RKO (cell line): ENCODE measurements at regions not wholly inside any gene's neighbourhood (a gene's known extent, or its start where the extent isn't known, plus 50 kb on each side); places are given as distances from the start of the nearest gene placed in this dataset.

Source experiments
- DNase-seq: peaks from one replicate; pipeline ENCODE4 v3.0.0-alpha.2; 2016; ENCODE audit warnings: low spot score

DNA sequence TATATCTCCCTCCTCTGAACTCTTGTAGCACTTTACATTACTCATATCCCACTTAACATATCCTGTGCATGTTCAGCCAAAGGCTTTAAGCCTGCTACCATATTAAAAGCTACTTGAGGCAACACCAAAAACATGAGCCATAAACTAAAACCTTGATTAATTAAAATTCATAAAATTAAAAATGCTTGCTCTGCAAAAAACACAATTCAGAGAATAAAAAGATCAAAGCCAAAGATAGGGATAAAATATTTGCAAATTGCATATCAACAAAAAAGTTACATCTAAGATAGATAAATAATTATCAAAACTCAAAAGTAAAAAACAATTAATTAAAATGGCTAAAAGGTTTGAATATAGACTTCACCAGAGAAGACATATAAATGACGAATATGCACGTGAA is 495.4 kb upstream of the PIK3C3 start:
- no peak for DNase-seq

DNA sequence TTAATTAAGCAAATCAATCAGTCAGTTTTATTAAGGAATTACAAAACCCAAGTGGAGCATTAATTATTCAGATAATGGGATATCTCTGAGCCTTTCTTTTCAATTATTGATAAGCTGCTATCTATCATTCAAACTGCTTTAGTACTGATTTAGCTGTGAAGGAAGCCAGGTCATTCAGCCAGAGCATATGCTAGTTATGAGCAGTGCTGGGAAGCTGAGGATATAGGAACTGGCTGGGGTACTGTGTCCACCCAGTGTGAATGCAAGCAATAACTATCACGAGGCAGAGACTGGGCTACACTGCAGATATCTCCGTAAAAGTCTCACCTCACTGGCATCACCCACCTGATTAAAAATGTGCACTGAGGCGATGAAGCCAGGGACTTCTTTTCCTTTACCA is 496.7 kb upstream of the PIK3C3 start:
- DNase-seq: no peak

DNA sequence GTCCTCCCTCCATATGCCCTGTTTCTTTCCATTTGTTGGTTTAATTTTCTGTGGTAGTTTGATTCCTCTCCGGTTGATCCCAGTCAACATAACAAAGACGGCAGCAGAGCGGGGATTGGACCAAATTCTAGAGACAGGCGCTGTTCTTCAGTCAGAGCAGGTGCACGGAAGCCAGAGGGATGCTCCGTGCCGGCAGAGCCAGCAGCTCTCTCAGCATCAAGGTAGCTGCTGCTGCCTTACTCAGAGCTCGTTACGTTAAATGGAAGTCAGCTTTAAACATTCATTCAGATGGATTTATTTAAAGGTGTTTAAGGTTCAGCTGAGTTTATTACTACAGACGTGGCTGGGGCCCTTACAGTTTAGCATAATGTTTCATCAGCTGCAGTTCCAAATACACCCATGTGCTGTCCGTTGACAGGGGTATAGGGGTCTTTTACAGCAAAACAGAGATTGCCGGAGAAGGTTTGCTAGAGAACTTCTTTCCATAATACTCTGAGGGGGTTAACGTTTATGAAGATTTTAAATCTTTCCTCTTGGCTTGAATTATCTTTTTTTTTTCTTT is 497.2 kb upstream of the PIK3C3 start:
- no peak for DNase-seq

DNA sequence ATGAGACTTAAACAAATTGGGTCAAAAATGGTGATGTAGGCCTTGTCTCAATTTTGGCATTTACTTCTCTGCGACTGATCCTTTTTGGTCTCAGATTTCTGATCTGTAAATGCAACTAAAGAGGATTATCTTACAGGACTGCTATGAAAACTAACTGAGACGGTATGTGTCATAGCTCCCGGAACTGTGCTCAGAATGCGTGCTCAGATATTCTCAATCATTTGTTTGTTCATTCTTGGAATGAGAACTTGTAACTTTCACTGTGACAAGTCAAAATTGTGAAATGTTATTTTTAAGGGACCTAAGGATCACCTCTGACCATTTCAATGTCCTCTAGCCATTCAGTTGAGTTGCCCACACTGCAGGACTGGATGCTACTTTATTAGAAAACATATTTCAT is 498.2 kb upstream of the PIK3C3 start:
- DNase-seq: no peak

DNA sequence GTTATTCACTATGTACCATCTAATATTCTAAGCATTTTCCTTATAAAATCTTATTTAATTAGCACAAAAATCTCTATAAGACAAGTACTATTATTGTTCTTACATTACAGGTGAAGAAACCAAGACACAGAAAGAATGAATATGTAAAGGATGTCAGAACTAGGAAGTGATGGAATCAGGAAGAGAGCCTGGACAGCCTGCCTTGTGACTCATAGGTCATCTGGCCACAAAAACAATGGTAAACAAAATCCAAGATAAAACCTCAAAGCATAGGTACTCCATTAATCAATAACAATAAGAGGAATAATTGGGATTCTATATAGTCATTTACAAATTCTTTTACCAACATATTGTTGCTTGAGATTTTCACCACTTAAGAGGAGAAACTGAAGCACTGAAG is 505.4 kb upstream of the PIK3C3 start:
- DNase-seq: no peak

DNA sequence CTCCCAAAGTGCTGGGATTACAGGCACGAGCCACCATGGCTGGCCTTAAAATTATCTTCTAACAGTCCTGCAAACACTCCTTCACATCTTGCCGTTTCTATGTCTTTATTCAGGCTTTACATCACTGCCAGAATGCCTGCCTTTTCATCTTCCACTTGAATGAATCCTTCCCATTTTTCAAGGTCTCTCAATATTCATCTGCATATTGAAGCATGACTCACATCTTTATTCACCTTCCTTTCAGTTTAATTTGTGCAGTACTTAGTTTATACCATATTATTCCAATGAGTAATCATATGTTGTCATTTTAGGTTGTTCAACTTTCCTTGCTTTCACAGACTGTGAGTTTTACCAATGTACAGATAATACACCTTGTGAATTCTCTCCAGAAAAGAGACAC is 510.1 kb upstream of the PIK3C3 start:
- DNase-seq: no peak

DNA sequence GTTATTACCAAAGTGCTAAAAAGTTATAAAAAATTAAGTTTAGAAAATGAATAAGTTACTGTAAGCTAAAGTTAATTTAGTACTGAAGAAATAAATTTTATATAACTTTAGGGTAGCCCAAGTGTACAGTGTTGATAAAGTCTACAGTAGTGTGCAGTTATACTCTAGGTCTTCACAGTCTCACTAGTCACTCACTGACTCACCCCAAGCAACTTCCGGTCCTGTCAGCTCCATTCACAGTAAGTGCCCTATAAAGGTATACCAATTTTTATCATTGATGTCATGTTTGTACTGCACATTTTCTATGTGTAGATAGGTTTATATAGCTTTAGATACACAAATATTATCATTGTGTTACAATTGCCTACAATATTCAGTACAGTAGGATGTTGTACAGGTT is 518.3 kb upstream of the PIK3C3 start:
- DNase-seq: peak; percentile 55

DNA sequence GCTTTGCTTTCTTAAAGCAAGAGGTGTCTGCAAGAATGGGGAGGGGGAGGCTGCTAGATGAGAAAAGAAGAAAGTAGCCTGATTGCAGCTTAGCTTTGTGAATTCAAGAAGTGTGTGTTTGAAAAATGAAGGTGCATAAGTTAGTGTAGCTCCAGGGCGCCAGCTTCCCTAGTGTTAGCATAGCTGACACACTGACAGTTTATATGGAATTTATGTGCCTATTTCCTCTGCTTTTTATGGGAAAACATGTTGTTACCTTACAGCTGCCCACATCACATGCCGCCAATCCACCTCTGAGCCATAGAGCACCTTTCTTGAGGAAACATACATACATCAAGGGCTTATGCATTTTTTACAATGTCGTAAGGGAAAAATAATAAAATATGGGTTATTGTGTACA is 536.4 kb upstream of the PIK3C3 start:
- no peak for DNase-seq

DNA sequence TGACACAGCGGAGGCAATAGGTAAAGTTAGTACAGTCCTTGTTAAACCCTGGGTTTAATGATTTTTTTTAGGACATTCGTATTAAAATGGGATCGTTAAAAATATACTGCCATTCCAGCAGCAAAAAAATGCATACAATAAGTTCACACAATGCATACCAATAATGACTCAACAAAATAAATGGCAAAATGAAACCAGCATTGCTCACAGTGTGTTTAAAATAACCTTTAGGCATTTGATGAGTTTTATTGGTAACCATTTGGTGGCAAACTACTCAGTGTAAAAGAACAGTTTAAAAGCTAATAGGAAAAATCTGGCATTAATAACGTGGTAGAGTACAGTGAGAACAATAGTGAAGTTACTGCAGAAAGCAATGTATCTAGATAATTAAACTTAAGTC is 539.0 kb upstream of the PIK3C3 start:
- no peak for DNase-seq

DNA sequence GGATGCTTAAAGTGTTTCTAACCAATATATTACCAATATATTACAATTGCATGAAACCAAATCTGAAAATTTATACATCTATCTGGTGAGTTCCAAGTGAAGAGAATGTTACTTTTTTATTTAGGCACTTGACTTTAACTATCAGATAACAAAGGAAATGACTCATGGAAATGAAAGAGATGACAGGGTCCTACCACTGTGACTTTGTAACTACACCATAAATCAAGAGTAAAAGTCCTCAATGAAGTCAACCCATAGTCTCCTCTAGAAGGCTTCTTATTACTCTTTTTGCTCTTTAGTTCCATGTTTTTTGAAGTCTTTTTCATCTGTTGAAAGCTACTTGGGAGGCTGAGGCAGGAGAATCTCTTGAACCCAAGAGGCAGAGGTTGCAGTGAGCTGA is 545.0 kb upstream of the PIK3C3 start:
- DNase-seq: no peak

DNA sequence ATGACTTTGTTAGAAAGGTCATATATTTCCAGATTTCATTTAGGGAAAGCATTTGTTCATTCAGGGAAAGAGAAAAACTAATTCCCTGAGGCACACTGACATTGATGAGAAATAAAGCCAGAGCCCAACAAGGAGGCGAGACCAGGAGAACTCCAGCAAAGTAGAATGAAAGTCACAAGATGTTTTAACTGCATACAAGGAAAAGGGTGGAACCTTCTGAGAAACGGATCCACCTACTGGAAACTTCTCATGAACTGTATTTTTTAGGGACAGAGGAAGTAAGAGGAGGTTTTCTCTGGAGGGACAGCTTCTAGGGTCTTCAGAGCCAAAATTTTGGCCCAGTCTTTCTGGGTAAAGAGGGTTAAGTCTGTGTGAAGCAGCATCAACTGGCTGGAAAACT is 548.2 kb upstream of the PIK3C3 start:
- no peak for DNase-seq

DNA sequence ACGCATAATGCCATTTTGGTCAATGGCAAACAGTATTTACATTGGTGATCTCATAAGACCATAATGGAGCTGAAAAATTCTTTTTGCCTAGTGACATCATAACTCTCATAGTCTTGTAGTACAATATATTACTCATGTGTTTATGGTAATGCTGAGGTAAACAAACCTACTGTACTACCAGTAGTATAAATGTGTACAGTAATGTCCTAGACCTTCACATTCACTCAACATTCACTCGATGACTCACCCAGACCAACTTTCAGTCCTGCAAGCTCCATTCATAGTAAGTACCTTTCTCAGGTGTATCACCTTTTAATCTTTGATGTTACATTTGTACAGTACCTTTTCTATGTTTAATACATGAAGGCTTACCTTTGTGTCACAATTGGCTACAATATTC is 558.2 kb upstream of the PIK3C3 start:
- DNase-seq: no peak

DNA sequence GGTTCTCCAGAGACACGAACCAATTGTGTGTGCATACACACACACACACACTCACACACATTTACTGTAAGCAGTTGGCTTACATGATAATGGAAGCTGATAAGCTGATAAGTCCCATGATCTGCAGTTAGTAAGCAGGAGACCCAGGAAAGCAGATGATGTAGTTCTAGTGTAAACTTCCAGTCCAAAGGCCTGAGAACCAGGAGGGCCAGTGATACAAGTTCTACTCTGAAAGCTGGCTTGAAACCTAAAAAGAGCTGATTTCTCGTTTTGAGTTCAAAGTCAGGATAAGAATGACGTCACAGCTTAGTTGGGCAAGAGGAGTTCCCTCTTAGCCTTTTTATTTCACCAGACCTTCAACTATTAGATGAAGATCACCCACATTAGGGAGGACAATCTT is 558.8 kb upstream of the PIK3C3 start:
- no peak for DNase-seq

DNA sequence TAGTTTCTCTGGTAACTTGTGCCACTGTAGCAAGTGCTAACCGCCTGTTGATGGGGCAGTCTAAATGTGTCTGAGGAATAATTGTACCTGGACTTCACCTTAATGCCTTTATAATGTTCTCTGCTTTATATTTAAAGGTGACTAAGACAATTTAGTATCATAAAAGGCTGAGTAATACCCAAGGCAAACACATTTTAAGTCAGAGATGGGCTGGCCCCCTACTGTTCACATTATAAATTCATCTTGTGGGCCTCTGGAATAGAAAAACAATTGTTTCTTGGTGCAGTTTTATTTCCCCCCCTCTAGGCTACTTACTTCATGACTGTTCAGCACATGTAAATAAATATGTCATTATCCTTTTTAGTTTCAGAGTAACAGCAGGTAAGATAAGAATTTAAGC is 559.3 kb upstream of the PIK3C3 start:
- DNase-seq: peak; percentile 33

DNA sequence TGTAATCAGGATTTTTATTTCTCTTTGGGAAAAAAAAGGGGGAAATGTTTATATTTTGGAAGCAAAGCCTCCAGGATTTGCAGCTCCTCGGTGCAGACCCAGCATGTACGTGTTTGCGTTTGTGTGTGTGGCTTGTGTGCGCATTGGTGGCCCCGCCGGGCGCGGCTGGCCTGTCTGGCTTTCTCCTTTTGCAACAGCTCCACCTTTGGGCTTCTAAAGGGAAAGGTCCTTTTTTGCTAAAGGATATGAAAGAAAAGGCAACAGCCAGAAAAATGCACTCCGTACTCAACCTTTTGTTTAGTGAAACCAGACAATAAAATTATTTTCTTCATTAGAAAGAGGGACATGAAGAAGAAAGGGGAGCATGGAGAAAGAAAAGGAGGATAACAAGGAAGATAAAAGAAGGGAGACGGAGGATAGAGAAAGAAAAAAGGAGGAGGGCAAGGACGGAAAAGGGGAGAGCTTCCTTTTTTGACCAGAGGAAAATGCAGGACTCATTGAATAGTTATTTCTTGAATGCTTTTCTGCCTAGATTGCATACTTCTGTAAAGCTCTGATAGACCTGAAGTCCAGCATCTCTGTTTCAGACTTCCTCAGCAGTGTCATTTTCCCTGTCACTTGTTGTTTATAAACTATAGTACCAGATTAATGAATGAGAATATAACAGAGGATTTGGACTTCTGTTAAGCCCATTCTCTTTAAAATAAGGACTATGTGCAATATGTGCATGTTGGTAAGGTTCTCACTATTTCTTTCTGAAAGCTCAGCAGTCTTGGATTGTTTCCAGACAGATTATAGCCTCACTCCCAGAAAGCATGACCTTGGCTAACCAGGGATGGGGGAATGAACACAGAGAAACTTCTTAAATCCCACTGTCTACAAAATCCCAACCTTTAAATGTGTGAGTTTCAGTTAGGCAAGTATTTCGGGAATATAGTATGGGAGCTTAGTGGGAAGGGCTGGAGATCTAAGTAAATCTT is 563.1 kb upstream of the PIK3C3 start:
- DNase-seq: peak; percentile 75

DNA sequence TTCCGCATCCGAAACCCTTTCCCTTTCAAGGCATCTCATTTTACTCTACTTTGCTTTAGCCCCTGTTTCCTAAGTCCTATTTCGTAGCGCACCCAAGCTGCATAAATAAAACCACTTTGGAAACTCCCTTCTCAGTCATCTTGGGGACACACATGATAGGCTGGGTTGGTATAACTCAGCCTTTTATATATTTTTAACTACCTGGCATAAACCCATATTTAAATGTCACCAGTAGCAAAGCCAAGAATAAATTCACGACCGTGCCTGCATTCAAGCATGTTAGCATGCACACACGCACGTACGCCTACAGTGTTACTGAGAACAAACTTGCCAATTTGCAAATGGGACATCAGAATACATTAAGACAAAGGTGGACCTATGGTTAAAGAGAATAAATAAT is 564.7 kb upstream of the PIK3C3 start:
- DNase-seq: no peak

DNA sequence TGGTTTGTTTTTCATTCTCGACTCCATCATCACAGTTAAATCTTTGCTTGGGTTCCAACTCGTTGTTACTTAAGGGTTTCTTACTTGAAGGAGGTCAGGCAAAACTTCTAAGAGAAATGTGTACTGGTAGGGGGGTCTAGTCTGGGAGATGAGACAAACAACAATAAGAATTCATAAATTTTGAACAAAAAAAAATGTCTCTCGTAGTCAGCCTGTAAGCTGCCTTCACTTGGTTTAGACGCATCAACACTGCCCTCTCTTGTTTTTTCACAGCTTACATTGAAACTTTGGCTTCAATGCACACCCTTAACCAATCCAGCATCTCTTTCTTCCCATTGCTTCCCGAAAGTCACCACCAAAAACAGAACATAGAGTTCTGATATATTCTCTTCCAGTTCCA is 576.4 kb upstream of the PIK3C3 start:
- peak; percentile 14 for DNase-seq

DNA sequence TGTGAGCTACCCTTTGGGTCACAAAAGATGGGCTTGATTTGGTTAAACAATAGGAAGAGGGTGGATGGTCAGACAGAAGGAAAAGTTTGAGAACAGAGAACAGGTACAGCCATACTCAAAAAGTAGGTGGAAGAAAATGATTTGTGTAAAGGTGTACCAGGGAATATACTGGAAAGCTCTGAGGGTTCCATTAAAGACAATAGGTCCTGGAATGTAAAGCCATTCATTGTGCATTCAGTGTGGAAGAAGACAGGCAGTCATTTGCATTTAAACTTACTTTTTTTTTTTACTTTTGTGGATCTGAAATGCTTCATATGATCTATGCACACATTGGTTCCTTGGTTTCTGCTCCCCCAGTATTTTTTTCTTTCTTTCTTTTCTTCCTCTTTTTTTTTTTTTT is 581.4 kb upstream of the PIK3C3 start:
- no peak for DNase-seq

DNA sequence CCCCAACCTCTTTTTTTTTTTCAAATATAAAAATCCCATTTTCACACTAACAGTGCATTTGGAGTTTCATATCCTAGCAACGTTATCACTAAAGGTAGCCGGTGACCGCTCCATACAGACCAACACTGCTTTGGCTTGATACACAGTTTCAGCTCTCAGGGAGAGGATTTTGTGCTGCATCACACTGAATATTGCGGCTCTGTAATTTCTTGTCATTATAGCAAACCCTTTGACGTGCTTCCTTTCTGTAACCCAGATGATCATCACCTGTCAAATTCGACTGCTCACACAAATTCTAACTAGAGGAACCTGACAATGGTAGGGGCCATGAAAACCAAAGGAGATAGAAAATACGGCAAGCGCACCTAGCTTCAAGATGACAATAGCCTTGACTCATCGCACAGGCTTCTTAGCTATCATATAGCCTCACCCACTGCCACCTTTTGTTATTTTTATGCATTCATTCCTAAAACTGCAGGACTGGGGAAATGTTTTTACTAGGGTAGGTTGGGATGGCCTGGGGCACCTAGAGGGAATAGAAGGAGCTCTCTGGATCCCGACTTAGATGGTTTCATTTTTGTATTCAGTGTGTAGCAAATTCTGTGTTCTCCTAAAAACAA is 582.9 kb upstream of the PIK3C3 start:
- no peak for DNase-seq

DNA sequence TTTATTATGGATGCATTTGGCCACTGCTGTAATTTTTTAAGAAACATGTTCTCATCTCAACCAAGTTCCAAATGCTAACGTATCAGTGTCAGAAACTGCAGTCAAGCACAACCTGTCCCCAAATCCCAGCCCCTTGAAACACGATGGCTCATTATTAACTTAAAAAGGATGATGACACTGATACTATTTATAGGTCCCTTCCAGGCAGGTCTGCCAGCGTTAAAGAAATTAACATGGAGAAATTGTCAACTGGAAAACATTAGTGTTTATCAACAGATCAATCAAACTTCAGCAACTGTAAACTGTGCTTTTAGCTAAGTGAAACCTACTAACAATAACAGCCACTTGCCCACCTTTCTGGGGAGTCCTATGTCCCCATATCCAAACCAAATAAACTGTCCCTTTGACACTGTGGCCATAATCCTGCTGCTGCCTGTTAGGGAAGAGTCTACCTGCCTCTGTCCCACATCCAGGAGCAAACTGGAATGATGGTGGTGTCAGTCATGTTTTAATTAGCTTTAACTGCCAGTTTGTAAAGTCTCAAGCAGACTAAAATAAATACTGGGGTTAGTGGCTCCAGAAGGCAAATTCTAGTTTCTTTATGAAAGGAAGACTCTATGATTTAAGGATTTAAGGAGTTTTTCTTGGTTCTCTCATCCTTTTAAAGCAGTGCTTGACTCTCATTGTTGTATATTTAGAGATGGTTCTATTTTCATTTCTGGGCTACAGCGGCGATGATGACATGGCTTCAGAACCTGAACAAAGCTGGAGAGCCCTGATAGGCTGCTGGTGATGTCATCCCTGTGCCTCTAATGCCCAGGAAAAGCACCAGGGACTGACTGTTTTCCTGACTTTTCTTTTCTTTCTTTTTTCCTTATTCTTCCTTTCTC is 583.6 kb upstream of the PIK3C3 start:
- no peak for DNase-seq

DNA sequence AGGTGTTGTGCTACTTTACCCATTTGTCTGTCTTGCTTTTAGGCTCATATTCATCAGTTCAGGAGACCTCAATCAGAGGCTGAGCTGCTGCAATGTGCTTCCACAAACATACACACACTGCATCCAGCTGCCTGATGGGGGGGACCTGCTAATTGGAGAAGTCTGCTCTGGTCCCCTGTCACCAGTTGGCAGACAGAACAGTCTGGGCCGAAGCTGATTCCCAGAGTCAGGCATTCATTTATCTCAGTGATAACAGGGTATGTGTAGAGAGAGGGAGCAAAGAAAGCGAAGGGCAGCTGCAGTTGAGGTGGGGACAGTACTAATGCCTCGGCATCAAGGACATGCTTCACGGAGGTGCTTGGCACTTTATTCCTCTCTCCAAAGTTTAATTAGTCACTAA is 584.3 kb upstream of the PIK3C3 start:
- no peak for DNase-seq

DNA sequence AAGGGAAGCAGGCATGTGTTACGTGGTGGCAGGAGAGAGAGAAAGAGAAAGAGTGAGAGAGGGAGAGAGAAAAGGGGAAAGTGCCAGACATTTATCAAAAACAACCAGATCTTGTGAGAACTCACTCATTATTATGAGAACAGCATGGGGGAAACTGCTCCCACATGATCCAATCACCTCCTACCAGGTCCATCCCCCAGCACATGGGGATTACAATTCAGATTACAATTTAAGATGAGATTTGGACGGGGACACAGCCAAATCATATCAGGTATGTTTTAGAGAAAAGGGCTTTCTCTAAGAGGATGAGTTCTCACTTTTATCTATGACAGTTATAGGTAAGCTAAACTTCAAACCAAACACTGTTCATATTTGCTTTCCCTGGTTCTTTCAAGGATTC is 597.3 kb upstream of the PIK3C3 start:
- no peak for DNase-seq
